Right kidney (tissue), 1 donor: ENCODE measurements at regions not wholly inside any gene's neighbourhood (a gene's known extent, or its start where the extent isn't known, plus 50 kb on each side); places are given as distances from the start of the nearest gene placed in this dataset.
"Not testable (repeated sequence)": the region's sequence is repeated elsewhere in the genome, so short reads cannot be mapped to it uniquely, and the experiment has no call there.

ENCODE experiments used
- DNase-seq: peaks from one replicate; pipeline ENCODE4 v3.0.0-alpha.2; 2016

- no peak for DNase-seq
Observed at GRCh38 chr1:234861024-234861620, 251.1 kb upstream of the IRF2BP2 start.

GRCh38 chr1:234858722-234859121 lies 248.7 kb upstream of the IRF2BP2 start:
- no peak for DNase-seq

DNA sequence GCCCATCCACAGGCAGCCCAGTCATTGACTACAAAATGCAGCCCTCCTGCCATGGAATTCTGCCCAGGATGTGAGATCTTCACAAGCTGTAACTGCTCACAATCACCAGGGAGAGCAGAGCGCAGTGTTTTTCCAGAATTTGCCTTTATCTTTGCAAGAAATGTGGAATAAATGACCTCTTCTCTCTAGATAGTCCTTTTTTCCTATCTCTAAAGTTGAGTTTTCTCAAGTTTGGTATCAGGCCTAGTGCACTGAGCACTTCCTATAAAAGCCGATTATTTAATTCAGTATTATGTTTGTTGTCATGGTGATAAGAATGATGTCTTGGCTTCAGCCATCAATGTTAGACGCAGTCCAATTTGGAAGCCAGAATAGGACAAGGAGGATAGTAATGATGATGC lies 246.9 kb upstream of the IRF2BP2 start:
- no peak for DNase-seq

DNA sequence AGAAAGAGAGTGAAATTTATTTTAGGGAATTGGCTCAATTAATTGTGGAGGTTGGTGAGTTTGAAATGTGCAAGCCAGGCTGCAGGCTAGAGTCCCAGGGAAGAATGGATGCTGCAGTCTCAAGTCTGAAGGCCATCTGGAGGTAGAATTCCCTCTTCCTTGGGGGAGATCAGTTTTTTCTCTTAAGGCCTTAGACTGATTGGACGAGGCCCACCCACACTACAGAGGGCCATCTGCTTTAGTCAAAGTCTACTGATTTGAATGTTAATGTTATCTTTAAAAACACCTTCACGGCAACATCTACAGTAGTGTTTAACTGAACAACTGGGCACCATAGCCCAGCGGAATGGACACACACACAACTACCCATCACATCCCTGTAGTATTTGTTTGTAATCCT lies 245.9 kb upstream of the IRF2BP2 start:
- no peak for DNase-seq

GRCh38 chr1:234854645-234855039 lies 244.7 kb upstream of the IRF2BP2 start:
- DNase-seq: no peak

- no peak for DNase-seq
Observed at GRCh38 chr1:234853906-234854644, 244.1 kb upstream of the IRF2BP2 start.

- no peak for DNase-seq
Observed at GRCh38 chr1:234852659-234853058, 242.7 kb upstream of the IRF2BP2 start.

DNA sequence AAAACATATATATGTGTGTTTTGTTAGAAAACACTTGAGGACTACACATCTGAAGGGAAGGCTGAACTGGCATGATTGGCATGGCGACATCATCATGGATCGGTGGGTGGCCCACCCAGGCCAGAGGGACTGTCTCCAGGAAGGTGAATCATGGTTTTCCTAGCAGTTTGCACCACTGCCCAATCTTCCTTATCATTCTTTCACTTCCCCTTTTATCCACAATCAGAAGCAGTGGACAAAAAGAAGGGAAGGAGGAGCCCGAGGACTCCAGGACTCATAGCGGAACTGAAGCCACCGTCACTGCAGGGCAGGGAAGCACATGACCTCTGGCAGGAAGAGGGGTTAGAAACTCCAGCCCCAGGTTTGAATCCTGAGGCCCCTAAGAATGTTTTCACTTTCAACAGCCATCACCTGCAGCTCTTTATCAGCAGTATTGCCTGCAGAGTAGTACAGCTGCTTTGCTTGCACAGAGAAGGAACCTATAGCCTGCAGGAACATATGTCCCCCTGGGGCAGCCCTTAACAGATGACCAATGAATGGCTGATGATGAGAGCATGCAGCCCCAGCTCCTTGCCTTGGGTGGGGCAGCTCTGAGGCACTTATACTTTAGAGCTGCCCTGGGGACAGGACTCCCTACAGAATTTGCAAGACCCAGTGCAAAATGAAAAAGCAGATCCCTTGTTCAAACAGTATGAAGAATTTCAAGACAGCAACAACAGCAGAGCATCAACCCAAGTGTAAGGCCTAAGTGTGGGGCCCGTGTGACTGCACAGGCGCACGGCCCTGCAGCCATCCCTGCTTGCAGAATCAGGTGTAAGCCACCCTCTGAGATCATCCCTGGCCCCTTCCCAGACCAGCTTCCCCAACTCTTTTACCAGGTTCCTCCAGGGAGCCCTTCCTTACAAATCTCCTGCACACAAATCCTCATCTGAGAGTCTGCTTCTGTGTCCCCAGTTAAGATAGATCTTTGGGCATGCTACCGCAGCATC lies 241.8 kb upstream of the IRF2BP2 start:
- no peak for DNase-seq

GRCh38 chr1:234849832-234850231 lies 239.9 kb upstream of the IRF2BP2 start:
- DNase-seq: no peak

DNA sequence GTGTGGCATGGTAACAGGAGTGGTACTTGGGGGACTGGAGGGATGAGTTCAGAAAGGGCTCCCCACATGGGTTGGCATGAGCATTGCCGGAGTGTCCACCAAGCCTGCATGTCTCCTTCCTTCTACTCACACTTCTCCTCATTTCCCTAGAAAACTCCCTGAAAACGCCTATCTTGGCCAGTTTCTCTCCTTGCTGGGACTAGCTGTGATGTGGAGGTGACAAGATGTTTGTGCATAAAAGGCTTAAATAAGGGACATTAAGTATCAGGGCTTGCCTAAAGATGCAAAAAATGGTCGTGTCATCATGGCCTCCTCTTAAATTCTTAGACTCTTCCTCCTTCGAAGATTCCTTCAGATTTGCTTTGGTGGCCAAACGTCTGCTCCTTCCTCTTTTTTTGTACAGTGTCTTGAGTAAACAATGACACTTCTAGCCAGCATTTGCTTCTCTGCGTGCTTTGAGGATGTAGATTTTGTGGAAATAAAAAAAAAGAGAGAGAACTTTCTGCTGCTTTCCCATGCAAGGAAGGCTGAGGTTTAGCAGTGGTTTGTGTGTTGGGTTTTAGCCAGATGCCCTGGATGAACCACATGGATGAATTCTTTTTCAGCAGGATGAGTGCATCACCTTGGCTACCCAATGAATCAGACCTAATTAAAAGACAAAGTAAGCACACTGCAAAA lies 239.1 kb upstream of the IRF2BP2 start:
- no peak for DNase-seq

GRCh38 chr1:234846813-234847212 lies 236.8 kb upstream of the IRF2BP2 start:
- DNase-seq: not testable (repeated sequence)

GRCh38 chr1:234845836-234846235 lies 235.9 kb upstream of the IRF2BP2 start:
- DNase-seq: no peak

DNA sequence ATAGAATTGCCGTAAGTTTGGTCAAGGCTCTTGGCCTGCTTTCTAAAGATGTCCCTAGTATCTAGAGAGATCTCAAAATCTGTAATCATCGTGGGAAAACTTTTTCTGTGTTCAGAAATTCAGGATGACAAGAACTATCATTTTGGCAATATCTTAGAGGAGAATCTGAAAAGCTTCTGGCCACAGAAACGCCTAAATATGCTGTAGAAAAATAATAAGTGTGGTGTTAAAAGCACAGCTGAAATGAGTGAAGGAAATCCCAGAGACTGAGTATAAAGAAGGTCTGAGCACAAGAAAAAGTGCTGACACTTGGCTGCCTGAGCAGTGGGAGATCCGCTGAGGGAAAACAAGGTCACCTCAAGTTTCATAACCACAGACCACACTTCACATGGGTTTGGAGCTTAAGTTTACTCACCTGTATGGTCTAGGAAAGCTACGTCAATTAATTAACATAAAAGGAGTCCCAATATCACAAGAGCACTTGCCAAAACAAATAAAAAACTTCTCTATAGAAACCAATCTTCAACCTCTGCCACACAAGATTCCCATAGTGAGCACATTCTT lies 235.2 kb upstream of the IRF2BP2 start:
- DNase-seq: no peak

GRCh38 chr1:234844479-234845031 lies 234.6 kb upstream of the IRF2BP2 start:
- no peak for DNase-seq

DNA sequence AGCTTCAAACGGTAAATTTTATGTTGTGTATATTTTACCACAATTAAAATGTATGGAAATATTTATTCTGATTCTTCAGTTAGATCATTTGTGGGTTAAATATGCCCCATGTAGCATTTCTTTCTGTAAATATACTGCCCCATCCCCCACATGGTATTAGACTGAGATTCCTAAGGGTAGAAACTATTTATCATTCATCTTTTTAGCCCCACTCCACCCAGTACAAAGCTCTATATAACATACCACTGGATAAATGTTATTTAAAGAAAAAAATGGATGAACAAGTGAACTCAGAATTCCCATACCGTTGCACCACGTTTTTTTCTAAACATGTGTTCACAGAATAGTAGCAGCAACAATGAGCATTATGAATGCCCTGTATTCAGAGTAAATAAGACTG lies 234.0 kb upstream of the IRF2BP2 start:
- DNase-seq: no peak

DNA sequence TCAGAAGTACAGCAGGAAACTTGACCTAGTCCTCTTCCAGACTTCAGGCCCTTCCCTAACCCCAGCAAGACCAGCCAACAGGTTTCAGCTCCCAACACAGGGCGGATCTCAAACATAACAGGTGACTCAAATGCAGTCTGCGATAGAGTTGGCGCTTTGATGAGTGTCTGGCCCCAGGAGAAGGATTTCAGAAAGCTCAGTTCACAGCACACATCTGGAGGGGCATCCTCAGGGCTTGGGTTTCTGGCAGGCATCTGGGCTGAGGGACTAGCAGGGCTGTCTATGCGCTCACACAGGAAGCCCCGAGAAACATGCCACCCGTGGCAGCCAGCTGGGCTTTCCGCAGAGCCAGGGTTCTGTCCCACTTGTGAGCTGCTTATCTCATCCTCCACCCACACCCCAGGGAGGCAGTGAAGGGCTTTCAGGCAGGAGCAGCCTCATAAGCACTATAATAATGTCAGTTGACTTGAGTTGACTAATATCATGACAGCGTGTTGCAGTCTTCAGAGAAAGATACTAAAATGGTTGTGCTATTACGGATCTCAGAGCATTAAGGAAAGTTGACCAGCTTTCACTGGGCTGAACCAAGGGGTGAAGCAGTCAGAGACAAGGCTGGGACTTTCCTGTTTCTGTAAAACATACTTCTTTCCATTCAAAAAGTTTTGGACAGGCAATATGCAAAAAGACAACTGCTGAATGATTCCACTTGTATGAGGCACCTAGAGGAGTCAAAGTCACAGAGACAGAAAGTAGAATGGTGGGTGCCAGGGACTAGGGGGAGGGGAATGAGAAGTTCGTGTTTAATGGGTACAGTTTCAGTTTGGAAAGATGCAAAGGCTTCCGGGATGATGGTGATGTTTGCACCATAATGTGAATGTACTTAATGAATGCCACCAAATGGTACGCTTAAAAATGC lies 233.0 kb upstream of the IRF2BP2 start:
- no peak for DNase-seq

- DNase-seq: no peak
Observed at GRCh38 chr1:234841710-234842231, 231.8 kb upstream of the IRF2BP2 start.

GRCh38 chr1:234841281-234841680 lies 231.3 kb upstream of the IRF2BP2 start:
- DNase-seq: no peak

DNA sequence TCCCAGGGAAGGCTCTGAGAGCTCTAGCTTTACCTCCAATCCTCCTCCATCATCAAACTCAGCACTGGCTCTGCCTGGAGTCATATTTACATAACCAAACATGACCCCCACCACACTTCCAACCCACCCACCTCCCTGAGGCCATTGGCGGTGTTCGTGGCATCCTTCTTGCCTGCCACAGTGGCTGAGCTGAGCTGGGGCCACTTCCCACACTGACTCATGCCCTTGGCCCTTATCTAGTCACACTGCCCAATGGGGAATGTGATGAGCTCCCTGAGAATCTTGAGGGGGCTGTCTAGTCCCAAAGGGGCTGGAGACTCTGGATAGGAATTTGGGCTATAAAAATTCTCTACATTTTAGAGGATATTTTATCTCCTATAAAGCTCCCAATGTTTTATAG lies 230.9 kb upstream of the IRF2BP2 start:
- no peak for DNase-seq

DNA sequence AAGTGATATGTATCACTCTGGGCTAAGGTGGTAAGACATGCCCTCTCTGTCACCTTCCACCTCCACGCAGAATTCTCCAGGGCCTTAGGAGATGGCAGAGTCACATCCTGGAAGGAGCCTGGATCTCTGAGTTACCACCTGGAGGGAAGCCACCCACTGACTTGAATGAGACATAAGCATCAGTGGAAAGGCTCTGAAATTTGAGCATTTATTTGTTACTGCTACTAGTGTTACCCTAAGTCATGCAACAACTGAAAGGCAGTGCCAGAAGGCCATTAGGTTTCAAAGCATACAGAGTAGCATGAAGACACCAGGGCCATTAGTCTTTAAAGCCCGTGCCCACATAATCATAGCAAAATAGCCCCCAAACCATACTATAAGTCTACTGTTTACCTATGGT lies 230.3 kb upstream of the IRF2BP2 start:
- DNase-seq: no peak
